ENCODE measurements at regions not wholly inside any gene's neighbourhood (a gene's known extent, or its start where the extent isn't known, plus 50 kb on each side); places are given as distances from the start of the nearest gene placed in this dataset.

GRCh38 chr6:91480402-91480801 is 893.5 kb upstream of the MAP3K7 start:
- Histone ChIP-seq H3K4me1 (no peaks in the 10 kb centered on the region), H3K4me3 (no peak overlapping the region), H3K9me3 (no peaks in the 10 kb centered on the region), H3K27ac (no peak overlapping the region), H3K36me3 (no peaks in the 10 kb centered on the region), H3K27me3 (ENCODE audit: low read depth) (no peaks in the 10 kb centered on the region)
- intact Hi-C loops (cut with DNase I): no loop called here
- DNase-seq (no peak), ATAC-seq (no peak)
- TF ChIP-seq CTCF (IDR thresholded peaks at IDR 0.05): no peak

GRCh38 chr6:91477688-91478087 is 890.8 kb upstream of the MAP3K7 start:
- Histone ChIP-seq H3K27ac (no peak overlapping the region), H3K4me1 (no peaks in the 10 kb centered on the region), H3K36me3 (no peaks in the 10 kb centered on the region), H3K27me3 (ENCODE audit: low read depth) (no peaks in the 10 kb centered on the region), H3K9me3 (no peaks in the 10 kb centered on the region), H3K4me3 (no peak overlapping the region)
- no peak for TF ChIP-seq CTCF (IDR thresholded peaks at IDR 0.05)
- no peak for ATAC-seq
- no peak for DNase-seq
- intact Hi-C loops (cut with DNase I): no loop called here

- H3K4me3 ChIP-seq: no peak overlapping the region
- TF ChIP-seq CTCF (IDR thresholded peaks at IDR 0.05): no peak
- DNase-seq: no peak
- H3K27ac ChIP-seq: no peak overlapping the region
- no peaks in the 10 kb centered on the region for H3K36me3 ChIP-seq
- ATAC-seq: peak; percentile 80 to 93
- H3K27me3 ChIP-seq (ENCODE audit: low read depth): no peaks in the 10 kb centered on the region
- H3K4me1 ChIP-seq: no peaks in the 10 kb centered on the region
- intact Hi-C loops (cut with DNase I): no loop called here
- no peaks in the 10 kb centered on the region for H3K9me3 ChIP-seq
Measured at GRCh38 chr6:91476000-91476399, 889.1 kb upstream of the MAP3K7 start.

GRCh38 chr6:91465393-91465792 is 878.5 kb upstream of the MAP3K7 start:
- TF ChIP-seq CTCF (IDR thresholded peaks at IDR 0.05): no peak
- no peak for DNase-seq
- H3K27me3 ChIP-seq (ENCODE audit: low read depth): no peaks in the 10 kb centered on the region
- no peaks in the 10 kb centered on the region for H3K36me3 ChIP-seq
- H3K4me3 ChIP-seq: no peak overlapping the region
- no peaks in the 10 kb centered on the region for H3K4me1 ChIP-seq
- intact Hi-C loops (cut with DNase I): no loop called here
- H3K9me3 ChIP-seq: no peaks in the 10 kb centered on the region
- H3K27ac ChIP-seq: no peak overlapping the region
- ATAC-seq: no peak

- H3K4me1 ChIP-seq: no peaks in the 10 kb centered on the region
- ATAC-seq (no peak), DNase-seq (no peak)
- H3K27me3 ChIP-seq (ENCODE audit: low read depth): no peaks in the 10 kb centered on the region
- H3K27ac ChIP-seq: no peak overlapping the region
- no peaks in the 10 kb centered on the region for H3K9me3 ChIP-seq
- TF ChIP-seq CTCF (IDR thresholded peaks at IDR 0.05): no peak
- no peak overlapping the region for H3K4me3 ChIP-seq
- H3K36me3 ChIP-seq: no peaks in the 10 kb centered on the region
- intact Hi-C loops (cut with DNase I): no loop called here
Measured at GRCh38 chr6:91464718-91465117, 877.8 kb upstream of the MAP3K7 start.

- Histone ChIP-seq H3K27me3 (ENCODE audit: low read depth) (no peaks in the 10 kb centered on the region), H3K4me3 (no peak overlapping the region), H3K27ac (no peak overlapping the region), H3K4me1 (no peaks in the 10 kb centered on the region), H3K9me3 (no peaks in the 10 kb centered on the region), H3K36me3 (no peaks in the 10 kb centered on the region)
- no peak for ATAC-seq
- no peak for DNase-seq
- intact Hi-C loops (cut with DNase I): no loop called here
- no peak for TF ChIP-seq CTCF (IDR thresholded peaks at IDR 0.05)
Measured at GRCh38 chr6:91464201-91464600, 877.3 kb upstream of the MAP3K7 start.

Measured in lower lobe of right lung (tissue), 2 donors.